ENCODE measurements at regions not wholly inside any gene's neighbourhood (a gene's known extent, or its start where the extent isn't known, plus 50 kb on each side); places are given as distances from the start of the nearest gene placed in this dataset.

DNA sequence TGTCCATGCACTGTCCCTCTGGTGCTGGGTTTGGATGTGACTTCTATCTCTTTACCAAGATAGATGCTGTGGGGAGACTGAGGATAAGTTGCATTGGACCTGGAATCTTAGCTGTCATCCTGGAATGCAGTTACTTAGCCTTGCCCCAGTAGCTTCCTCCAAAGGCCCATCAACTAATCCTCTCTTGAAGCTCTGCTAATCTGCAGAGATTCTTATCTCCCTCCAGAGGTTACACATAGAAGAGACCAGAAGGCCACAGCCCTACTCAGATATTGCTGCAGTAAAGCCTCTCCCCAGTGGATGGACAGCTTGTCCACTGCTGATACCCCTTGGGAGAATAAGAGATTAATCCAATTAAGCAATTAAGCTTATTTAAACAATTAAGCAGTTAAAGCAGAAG is 867.2 kb downstream of the BCL11B start:
- Mint-ChIP-seq H3K36me3 (no peaks in the 10 kb centered on the region), H3K27ac (no peak overlapping the region), H3K9me3 (peaks cover 9% of the 10 kb centered on the region)

DNA sequence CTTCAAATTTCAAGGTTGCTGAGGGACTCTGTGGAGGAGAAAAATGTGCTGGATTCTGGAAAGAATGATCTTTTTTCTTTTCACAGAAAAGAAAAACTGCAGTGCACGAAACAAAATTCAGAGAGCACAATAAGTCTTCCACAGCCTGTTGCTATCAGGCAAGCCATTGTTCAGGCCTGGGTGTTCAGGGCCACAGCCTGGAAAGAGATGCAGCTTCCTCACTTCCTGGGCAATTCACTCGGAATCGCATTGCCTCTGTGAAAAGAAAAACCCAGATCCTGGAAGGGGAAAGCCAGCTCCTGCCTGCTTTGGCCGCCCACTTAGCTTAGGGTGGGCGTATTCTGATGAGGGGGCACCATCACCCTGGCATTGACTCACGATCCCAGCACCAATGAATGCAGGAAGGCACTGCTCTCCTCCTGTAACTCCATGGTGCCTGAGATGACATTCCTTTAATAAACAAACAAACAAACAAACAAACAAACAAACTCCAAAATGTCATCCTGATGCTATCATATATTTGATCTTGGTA is 863.9 kb downstream of the BCL11B start:
- H3K27ac Mint-ChIP-seq, result no peak overlapping the region
- no peaks in the 10 kb centered on the region for H3K27me3 Mint-ChIP-seq
- DNase-seq (ENCODE audit: low spot score in 2 of 2) (no peak), ATAC-seq (ENCODE audit: low read depth) (no peak)
- no peaks in the 10 kb centered on the region for H3K36me3 Mint-ChIP-seq
- no peak overlapping the region for H3K4me3 Mint-ChIP-seq
- H3K9me3 Mint-ChIP-seq, result peaks cover 9% of the 10 kb centered on the region
- no peaks in the 10 kb centered on the region for H3K4me1 Mint-ChIP-seq

More for the DNA sequence above, 867.2 kb downstream of the BCL11B start:
- H3K27me3 Mint-ChIP-seq, result no peaks in the 10 kb centered on the region
- H3K4me3 Mint-ChIP-seq, result no peak overlapping the region
- no peak for DNase-seq (ENCODE audit: low spot score in 2 of 2)
- H3K4me1 Mint-ChIP-seq, result no peaks in the 10 kb centered on the region
- no peak for ATAC-seq (ENCODE audit: low read depth)

DNA sequence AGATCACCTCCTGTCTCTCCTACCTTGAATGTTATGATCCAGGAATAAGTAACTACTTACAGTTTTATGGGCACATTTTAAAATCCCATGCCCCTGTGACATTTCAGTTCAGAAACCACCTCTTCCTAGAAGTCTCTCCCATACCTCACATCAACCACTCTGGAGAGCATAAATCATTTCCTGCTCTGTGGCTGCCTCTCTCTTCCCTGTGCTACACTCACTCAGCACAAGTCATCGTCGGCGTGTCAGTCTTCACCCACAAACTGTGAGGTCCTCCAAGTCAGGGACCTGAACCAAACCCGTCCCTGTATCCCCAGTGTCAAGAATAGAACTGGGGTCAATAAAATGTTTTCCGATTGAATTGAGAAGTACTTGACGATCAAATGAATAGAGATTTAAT is 863.3 kb downstream of the BCL11B start:
- Mint-ChIP-seq H3K36me3 (no peaks in the 10 kb centered on the region), H3K4me3 (no peak overlapping the region), H3K27me3 (no peaks in the 10 kb centered on the region), H3K9me3 (peaks cover 9% of the 10 kb centered on the region), H3K4me1 (no peaks in the 10 kb centered on the region), H3K27ac (no peak overlapping the region)
- DNase-seq (ENCODE audit: low spot score in 2 of 2), result no peak
- no peak for ATAC-seq (ENCODE audit: low read depth)

DNA sequence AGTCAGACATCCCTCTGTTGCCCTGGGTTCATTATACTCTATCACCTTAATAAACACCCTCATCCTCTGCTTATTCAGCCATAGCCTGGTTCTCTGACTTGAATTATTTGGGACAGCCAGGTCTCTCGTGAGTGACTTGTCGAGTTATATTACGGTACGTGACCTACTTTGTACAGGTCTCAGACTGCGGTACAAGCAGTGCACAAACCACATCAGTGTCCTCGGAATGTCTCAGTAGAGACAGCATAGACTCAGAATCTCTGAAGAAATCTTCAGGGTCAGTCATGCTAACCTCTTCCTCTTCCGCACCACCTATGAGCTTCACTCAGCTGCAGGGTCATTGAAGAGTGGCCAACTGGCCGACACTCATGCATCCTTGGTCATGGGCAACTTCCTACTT is 860.8 kb downstream of the BCL11B start:
- Mint-ChIP-seq H3K36me3 (no peaks in the 10 kb centered on the region), H3K27ac (no peak overlapping the region), H3K4me3 (no peak overlapping the region), H3K4me1 (no peaks in the 10 kb centered on the region), H3K9me3 (peaks cover 9% of the 10 kb centered on the region), H3K27me3 (no peaks in the 10 kb centered on the region)
- DNase-seq (ENCODE audit: low spot score in 2 of 2) (no peak), ATAC-seq (ENCODE audit: low read depth) (no peak)

DNA sequence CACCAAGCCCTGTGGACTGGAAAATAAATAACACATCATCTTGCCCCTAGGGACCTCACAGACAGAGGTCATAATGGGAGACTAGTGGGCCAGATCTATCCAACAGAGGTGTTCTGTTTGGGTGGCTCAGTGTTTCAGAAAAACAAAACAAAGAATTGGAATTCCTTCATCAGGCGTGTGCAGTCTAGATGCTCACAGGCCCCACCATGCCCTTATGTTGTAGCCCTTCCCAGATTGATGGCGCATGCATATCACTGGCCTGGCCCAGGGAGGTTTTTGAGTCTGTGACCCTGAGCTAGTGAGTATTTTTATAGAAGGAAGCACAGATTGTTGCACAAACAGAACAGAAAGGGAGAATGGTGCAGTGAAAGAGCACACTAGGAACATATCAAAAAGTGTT is 859.6 kb downstream of the BCL11B start:
- H3K27me3 Mint-ChIP-seq, result no peaks in the 10 kb centered on the region
- H3K4me1 Mint-ChIP-seq, result no peaks in the 10 kb centered on the region
- H3K4me3 Mint-ChIP-seq, result no peak overlapping the region
- ATAC-seq (ENCODE audit: low read depth) (no peak), DNase-seq (ENCODE audit: low spot score in 2 of 2) (no peak)
- peaks cover 8% of the 10 kb centered on the region for H3K9me3 Mint-ChIP-seq
- H3K27ac Mint-ChIP-seq, result no peak overlapping the region
- H3K36me3 Mint-ChIP-seq, result no peaks in the 10 kb centered on the region

DNA sequence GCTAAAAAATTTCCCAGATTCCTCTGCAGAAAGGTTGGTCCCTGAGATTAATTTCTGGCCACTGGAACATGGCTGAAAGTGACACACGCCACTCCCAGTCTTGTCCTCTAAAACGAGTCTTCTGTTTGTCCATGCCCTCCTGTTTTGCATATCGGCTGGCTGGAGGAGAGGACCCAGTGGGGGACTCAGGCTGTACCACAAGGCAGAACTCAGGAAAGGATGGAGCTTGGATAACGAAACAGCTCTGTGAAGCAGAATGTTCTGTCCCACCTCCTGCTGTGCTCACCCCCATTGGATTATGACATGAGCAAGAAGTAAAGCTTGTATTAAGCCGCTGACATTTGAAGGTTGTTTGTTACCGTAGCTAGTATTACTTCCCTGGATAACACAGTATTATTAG is 856.2 kb downstream of the BCL11B start:
- no peak for ATAC-seq (ENCODE audit: low read depth)
- Mint-ChIP-seq H3K27me3 (no peaks in the 10 kb centered on the region), H3K4me3 (no peak overlapping the region), H3K9me3 (peaks cover 9% of the 10 kb centered on the region), H3K4me1 (no peaks in the 10 kb centered on the region), H3K36me3 (no peaks in the 10 kb centered on the region), H3K27ac (no peak overlapping the region)
- DNase-seq (ENCODE audit: low spot score in 2 of 2), result no peak

DNA sequence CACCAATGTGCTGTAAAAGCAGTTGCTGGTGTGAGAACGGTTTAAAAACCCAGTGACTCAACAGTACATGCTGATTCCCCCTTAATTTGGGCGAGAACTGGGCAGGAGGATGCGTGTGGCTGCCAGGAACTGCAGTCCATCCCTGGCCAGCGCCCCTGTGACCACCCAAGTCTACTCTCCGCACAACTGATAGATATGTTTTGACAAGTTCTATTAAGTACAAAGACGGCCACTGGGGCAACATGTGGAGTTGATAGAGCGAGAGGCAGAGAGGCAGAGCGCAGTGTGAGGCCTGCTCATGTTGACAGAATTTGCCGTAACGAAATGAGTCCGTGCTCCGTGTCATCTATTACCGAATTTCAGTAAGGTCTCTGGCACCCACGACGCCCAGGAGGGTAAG is 855.0 kb downstream of the BCL11B start:
- H3K27me3 Mint-ChIP-seq, result no peaks in the 10 kb centered on the region
- H3K9me3 Mint-ChIP-seq, result peaks cover 7% of the 10 kb centered on the region
- ATAC-seq (ENCODE audit: low read depth) (no peak), DNase-seq (ENCODE audit: low spot score in 2 of 2) (no peak)
- no peak overlapping the region for H3K4me3 Mint-ChIP-seq
- H3K27ac Mint-ChIP-seq, result no peak overlapping the region
- H3K4me1 Mint-ChIP-seq, result no peaks in the 10 kb centered on the region
- H3K36me3 Mint-ChIP-seq, result no peaks in the 10 kb centered on the region

DNA sequence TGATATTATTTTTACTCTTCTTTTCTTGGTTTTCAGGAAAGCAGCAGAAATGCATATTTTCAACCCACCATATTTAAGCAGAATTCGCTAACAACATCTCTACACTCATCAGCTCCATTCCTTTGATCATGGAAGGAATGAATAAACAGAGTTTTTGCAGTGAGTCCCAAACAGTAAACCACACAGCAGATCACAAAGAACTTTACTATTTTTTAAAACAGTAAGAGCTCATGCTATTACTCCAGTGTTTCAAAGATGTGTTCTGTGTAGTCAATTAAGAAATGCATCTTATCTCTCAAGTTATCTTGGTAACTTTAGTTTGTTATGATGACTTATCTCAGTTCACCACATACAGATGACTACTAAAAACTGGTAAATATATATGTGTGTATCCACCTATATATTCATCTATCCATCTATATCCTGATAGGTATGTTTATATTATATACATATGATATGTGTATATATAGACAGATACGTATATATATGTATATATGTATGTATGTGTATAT is 843.5 kb downstream of the BCL11B start:
- ATAC-seq (ENCODE audit: low read depth), result no peak
- Mint-ChIP-seq H3K4me1 (no peaks in the 10 kb centered on the region), H3K4me3 (no peak overlapping the region), H3K36me3 (no peaks in the 10 kb centered on the region), H3K27me3 (no peaks in the 10 kb centered on the region), H3K9me3 (peaks cover 6% of the 10 kb centered on the region), H3K27ac (no peak overlapping the region)
- no peak for DNase-seq (ENCODE audit: low spot score in 2 of 2)

DNA sequence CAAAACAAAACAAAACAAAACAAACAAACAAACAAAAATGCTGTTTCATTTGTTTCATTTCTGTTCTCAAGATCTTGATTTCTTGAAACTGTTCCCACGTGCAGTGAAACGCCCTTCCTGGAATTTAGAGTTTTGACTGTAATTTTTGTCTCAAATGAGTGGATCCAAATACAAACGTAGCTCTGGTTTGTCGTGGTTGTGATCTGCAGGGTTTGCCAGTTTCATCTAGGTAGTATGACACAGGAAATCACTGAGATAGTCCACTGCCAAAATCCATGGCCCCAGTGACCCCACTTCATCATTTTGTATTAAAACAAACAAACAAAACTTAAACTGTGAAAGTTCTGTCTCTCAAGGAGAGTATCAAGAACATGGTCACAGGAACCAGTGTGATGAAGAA is 838.6 kb downstream of the BCL11B start:
- DNase-seq (ENCODE audit: low spot score in 2 of 2) (no peak), ATAC-seq (ENCODE audit: low read depth) (no peak)
- Mint-ChIP-seq H3K36me3 (no peaks in the 10 kb centered on the region), H3K27ac (no peak overlapping the region), H3K4me1 (no peaks in the 10 kb centered on the region), H3K9me3 (peaks cover 3% of the 10 kb centered on the region), H3K4me3 (no peak overlapping the region), H3K27me3 (no peaks in the 10 kb centered on the region)

DNA sequence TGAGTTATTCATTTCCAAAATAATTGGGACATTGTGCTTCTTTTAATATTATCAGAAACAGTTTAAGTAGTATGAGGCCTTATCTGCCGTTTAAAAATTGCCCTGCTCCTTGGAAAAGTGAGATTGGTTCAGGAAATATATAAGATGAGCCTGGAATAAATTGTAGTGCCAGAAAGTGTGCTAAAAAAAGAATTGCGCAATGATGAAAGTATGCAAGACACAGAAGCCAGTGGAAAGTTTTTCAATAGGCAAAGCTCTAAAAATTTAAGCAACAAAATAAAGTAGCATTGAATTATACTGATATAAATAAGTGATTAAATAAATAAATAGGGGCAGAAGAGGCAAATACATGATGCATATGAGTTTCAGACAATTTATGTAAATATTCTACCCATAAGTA is 834.9 kb downstream of the BCL11B start:
- ATAC-seq (ENCODE audit: low read depth), result no peak
- Mint-ChIP-seq H3K27me3 (no peaks in the 10 kb centered on the region), H3K36me3 (no peaks in the 10 kb centered on the region), H3K4me3 (no peak overlapping the region), H3K27ac (no peak overlapping the region), H3K9me3 (peaks cover 5% of the 10 kb centered on the region), H3K4me1 (no peaks in the 10 kb centered on the region)
- no peak for DNase-seq (ENCODE audit: low spot score in 2 of 2)

DNA sequence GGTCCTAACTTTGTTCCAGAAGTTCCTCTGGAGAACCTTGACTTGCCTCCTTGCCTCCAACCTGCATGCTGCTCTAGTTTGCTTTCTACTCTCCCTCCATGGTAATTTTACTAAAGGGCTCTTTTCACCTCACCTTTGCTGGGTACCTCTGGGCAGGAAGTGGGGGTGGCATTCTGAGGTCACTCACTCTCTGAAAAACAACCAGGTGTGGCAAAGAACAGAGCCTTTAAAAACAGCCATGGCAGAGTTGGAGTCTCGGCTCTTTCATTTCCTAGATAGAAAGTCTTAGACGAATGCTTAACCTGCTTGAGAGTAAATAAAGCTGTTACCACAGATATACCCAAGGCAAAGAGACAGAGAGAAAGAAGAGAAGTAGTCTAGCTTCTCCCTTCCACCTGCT is 827.9 kb downstream of the BCL11B start:
- Mint-ChIP-seq H3K9me3 (peaks cover 6% of the 10 kb centered on the region), H3K4me3 (no peak overlapping the region), H3K27me3 (no peaks in the 10 kb centered on the region), H3K36me3 (no peaks in the 10 kb centered on the region), H3K4me1 (no peaks in the 10 kb centered on the region), H3K27ac (no peak overlapping the region)
- no peak for ATAC-seq (ENCODE audit: low read depth)
- DNase-seq (ENCODE audit: low spot score in 2 of 2), result no peak

DNA sequence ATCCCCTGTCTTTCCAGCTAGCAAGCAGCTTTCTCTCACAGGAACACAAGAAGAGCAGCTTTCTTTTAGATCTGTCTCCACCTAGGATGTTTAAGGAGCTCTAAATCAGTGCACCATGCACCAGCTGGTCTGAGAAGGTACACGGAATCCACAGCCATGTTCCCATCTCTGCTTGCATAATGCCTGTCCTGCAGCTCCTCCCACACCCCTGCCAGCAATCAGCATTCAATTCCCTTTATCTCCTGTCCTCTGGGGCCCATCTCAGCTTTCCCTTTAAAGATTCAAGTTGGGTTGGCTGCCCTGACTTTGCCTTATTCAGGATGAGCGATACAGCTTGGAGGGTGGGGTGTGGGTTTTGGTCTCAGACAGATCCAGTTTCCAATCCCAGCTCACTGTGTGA is 826.3 kb downstream of the BCL11B start:
- H3K36me3 Mint-ChIP-seq, result no peaks in the 10 kb centered on the region
- H3K27ac Mint-ChIP-seq, result no peak overlapping the region
- H3K27me3 Mint-ChIP-seq, result no peaks in the 10 kb centered on the region
- no peak for ATAC-seq (ENCODE audit: low read depth)
- no peak overlapping the region for H3K4me3 Mint-ChIP-seq
- no peak for DNase-seq (ENCODE audit: low spot score in 2 of 2)
- no peaks in the 10 kb centered on the region for H3K4me1 Mint-ChIP-seq
- peaks cover 4% of the 10 kb centered on the region for H3K9me3 Mint-ChIP-seq

DNA sequence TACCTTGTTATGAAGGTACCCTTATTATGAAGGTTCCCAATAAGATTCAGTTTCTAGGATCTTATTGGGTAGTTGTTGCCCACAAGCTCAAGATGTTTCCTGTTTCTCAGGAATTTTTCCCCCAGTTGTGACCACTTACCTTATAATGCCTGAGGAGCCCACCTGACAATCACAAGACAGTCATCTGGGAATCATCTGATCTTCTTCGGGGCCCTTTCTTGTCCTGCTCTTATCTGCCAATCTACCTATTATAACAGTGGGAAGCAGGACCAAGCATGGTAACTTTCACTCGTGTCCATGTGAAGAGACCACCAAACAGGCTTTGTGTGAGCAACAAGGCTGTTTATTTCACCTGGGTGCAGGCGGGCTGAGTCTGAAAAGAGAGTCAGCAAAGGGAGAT is 825.5 kb downstream of the BCL11B start:
- no peak overlapping the region for H3K4me3 Mint-ChIP-seq
- ATAC-seq (ENCODE audit: low read depth), result no peak
- no peaks in the 10 kb centered on the region for H3K36me3 Mint-ChIP-seq
- no peak for DNase-seq (ENCODE audit: low spot score in 2 of 2)
- no peak overlapping the region for H3K27ac Mint-ChIP-seq
- peaks cover 4% of the 10 kb centered on the region for H3K9me3 Mint-ChIP-seq
- no peaks in the 10 kb centered on the region for H3K27me3 Mint-ChIP-seq
- H3K4me1 Mint-ChIP-seq, result no peaks in the 10 kb centered on the region

DNA sequence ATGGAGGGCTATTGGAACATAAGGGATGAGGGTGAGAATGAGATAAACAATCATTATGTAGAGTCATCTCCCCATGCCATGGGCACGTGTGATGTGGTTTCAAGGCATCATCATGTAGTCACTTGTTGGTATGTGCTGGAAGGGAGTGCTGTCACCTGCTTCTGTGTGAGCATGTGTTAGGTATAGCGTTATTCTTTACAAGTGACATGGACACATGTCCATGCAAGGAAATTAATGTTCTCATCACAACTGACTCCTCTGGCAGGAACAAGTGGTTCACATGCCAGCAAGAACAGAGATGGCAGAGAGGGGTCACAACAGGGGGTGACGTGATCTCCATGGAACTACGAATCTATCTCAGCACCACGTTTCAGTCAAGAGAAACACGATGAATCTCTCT is 815.8 kb downstream of the BCL11B start:
- no peaks in the 10 kb centered on the region for H3K36me3 Mint-ChIP-seq
- no peak overlapping the region for H3K27ac Mint-ChIP-seq
- H3K4me1 Mint-ChIP-seq, result no peaks in the 10 kb centered on the region
- DNase-seq (ENCODE audit: low spot score in 2 of 2) (no peak), ATAC-seq (ENCODE audit: low read depth) (no peak)
- no peaks in the 10 kb centered on the region for H3K27me3 Mint-ChIP-seq
- peaks cover 5% of the 10 kb centered on the region for H3K9me3 Mint-ChIP-seq
- no peak overlapping the region for H3K4me3 Mint-ChIP-seq

DNA sequence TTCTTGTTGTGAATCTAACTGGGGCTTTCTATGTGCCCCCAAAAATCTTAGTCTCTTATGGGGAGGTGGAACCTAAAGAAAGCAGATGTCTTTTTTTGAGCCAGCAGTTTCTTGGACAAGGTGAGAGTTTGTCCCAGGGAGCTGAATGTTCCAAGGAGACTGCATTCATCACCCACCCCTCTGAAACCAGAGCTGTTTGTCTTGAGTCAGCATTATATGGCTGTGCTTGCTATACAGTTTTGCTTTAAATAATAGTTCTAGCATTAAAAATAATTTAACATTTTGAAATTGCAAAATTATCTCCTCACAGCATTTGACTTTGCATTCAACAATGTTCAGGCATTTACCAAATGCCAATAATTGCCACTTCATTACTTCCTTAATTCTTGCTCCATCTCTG is 813.3 kb downstream of the BCL11B start:
- Mint-ChIP-seq H3K27me3 (no peaks in the 10 kb centered on the region), H3K4me3 (no peak overlapping the region), H3K9me3 (peaks cover 2% of the 10 kb centered on the region), H3K4me1 (no peaks in the 10 kb centered on the region), H3K27ac (no peak overlapping the region), H3K36me3 (no peaks in the 10 kb centered on the region)
- ATAC-seq (ENCODE audit: low read depth), result no peak
- no peak for DNase-seq (ENCODE audit: low spot score in 2 of 2)
